GM18505 (cell line): ENCODE measurements at regions not wholly inside any gene's neighbourhood (a gene's known extent, or its start where the extent isn't known, plus 50 kb on each side); places are given as distances from the start of the nearest gene placed in this dataset.
A peak's percentile ranks its signal among the peaks of the same experiment; 100 is the strongest.

Experiments used
- ATAC-seq: cut with Tn5 transposase; IDR thresholded peaks from one replicate; pipeline ENCODE4 v1.9.1; 2021; ENCODE audit not compliant: unreplicated experiment
- POLR2A ChIP-seq: IDR thresholded peaks from 4 replicates; pipeline ENCODE4 v1.6.1; 2011; ENCODE audit warnings: borderline replicate concordance; ENCODE audit not compliant: insufficient read depth, insufficient read length; ENCODE audit errors: extremely low read depth

- no peak for TF ChIP-seq POLR2A
- ATAC-seq: no peak
Measured at GRCh38 chr15:38074029-38074428, 139.6 kb downstream of the TMCO5A start.

DNA sequence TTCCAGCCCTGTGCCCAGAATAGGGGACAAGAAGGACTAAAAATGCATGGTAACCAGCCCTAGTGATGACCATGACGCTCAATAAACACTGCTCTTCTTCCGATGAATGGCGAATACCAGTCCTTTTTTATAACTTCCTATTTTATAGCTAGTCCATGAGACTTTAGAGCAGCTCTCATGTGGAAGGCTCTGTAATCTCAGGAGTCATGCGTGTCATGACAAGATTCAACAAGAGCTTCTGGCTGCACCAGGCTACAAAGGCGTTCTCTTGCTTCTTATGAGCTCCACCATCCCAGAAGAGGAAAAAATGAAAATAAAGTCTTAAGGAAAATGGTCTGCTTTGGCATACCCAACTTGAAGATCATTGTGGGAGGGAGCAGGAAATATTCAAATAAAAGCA is 141.0 kb downstream of the TMCO5A start:
- ATAC-seq: no peak
- TF ChIP-seq POLR2A: no peak

DNA sequence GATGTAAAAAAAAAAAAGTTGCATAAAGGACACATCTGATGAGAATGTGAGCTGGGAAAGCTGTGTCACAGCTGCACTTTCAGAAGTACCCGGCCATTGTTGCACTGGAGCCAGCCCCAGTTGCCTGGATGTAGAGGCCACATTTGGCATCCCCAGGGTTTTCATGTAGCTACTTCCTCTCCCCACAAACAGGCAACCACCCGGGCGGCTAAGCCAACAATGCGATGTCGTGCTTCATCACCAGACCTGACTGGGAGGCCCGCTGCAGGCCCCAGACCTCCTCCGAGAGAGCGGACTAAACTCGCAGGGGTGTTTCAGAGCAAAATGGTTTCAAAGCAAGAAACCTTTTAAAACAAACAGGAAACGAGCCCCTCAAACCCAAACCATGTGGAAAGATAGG is 142.3 kb downstream of the TMCO5A start:
- no peak for ATAC-seq
- no peak for TF ChIP-seq POLR2A

GRCh38 chr15:38079236-38079635 is 144.8 kb downstream of the TMCO5A start:
- no peak for ATAC-seq
- no peak for TF ChIP-seq POLR2A

- no peak for TF ChIP-seq POLR2A
- no peak for ATAC-seq
Measured at GRCh38 chr15:38080651-38081275, 146.3 kb downstream of the TMCO5A start.

DNA sequence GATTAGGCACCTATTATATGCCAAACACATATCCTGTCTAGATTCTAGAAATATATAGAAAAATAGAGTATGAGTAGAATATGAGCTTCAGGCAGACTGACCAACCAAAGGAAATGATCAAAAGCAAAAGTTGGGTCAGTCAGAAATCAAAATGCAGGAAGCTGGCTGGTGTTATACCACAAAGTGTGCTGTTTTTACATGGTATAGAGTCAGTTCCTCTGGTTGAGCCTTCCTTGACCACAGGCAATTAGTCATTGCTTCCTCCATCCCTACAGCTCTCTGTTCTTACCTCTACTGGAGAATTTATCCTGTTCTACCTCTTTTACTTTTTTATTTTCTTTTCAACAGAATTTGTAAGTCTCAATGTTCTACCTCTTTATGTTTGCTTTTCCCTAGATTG is 149.8 kb downstream of the TMCO5A start:
- peak; percentile 70 for ATAC-seq
- no peak for TF ChIP-seq POLR2A

DNA sequence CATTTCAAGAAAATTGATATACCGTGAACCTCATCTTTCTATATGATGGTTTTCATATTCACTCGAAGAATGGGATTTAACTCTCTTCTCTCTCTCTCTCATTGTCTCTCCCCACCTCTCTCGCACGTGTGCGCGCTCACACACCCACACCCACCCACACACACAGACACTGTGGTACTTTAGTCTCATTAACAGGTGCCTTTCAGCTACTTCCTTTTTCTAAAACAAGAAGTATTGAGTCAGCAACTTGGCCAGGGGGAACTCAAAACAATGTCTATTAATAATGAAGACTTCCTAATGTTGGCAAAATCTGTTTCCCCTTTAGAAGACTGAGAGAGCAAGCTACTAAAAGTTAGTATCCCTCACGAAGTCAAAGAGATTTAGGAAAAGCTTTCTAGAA is 150.7 kb downstream of the TMCO5A start:
- ATAC-seq: peak; percentile 84
- TF ChIP-seq POLR2A: no peak

GRCh38 chr15:38085931-38086568 is 151.6 kb downstream of the TMCO5A start:
- TF ChIP-seq POLR2A: no peak
- ATAC-seq: no peak

GRCh38 chr15:38086611-38087010 is 152.2 kb downstream of the TMCO5A start:
- ATAC-seq: no peak
- TF ChIP-seq POLR2A: no peak

- TF ChIP-seq POLR2A: no peak
- no peak for ATAC-seq
Measured at GRCh38 chr15:38088971-38089370, 154.5 kb downstream of the TMCO5A start.

GRCh38 chr15:38090223-38090622 is 155.8 kb downstream of the TMCO5A start:
- TF ChIP-seq POLR2A: no peak
- ATAC-seq: no peak

GRCh38 chr15:38090678-38091077 is 156.2 kb downstream of the TMCO5A start:
- no peak for ATAC-seq
- no peak for TF ChIP-seq POLR2A

DNA sequence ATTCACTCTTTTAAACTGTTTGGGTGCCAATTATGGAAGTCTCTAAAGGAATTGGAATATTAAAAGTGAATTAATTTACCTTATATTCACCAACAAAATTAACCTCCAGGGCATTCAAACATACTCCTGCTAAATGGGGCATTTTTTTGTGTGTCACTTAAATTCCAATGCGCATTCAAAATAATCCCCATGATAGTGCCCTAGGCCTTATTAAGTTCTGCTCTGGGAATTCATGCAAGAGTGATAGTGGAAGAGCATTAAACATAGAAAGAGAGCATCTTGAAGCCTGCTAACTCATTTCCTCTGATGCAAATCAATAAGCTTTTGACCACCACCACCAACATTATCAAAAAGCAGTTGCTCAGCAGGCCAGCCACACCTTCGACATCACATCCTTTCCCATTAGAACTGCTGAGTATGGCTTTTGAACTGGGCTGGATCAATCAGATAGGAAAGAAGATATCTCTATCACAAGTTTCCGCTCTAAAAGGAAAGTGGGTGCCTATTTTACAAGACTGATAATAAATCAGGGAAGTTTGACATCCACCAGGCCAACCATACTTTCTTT is 156.7 kb downstream of the TMCO5A start:
- TF ChIP-seq POLR2A: no peak
- no peak for ATAC-seq

DNA sequence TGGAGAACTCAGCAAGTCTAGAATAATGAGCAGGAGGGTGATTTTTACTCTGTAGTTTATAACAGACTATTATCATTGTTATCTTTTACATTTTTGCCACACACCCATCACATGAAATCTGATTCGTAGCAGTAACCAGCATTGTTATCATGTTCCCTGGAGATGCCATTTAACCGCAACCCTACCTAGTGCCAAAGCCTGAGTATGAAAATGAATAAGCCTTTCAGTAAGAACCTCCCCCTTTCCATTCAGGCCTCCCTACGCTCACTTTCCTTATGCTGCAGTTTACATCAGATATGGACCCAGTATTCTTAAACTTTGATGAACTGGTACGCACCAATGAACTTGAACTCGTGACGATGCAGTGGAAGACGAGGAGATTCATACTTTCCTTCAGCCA is 158.7 kb upstream of the SPRED1 start:
- no peak for TF ChIP-seq POLR2A
- ATAC-seq: no peak
